ENCODE measurements at regions not wholly inside any gene's neighbourhood (a gene's known extent, or its start where the extent isn't known, plus 50 kb on each side); places are given as distances from the start of the nearest gene placed in this dataset.

DNA sequence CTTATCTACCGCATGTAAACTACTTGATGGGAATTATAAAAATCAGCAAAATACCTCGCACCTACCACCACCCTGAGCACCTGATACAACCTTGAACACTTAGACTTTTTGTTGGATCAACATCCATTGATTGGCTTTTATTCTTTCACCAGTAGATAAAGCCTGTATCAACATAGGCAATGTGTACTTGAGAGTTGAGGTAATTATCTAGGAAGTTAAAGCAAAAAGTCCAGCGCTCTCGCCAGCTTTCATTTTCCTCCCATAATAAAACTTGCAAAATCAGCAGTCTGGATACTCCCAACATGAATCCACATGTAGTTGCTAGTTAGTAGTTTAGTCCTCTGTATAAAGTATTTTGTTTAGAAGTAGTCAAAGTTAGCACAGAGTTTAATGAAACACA lies 132.0 kb upstream of the PRDM1 start:
- DNase-seq, result no peak

DNA sequence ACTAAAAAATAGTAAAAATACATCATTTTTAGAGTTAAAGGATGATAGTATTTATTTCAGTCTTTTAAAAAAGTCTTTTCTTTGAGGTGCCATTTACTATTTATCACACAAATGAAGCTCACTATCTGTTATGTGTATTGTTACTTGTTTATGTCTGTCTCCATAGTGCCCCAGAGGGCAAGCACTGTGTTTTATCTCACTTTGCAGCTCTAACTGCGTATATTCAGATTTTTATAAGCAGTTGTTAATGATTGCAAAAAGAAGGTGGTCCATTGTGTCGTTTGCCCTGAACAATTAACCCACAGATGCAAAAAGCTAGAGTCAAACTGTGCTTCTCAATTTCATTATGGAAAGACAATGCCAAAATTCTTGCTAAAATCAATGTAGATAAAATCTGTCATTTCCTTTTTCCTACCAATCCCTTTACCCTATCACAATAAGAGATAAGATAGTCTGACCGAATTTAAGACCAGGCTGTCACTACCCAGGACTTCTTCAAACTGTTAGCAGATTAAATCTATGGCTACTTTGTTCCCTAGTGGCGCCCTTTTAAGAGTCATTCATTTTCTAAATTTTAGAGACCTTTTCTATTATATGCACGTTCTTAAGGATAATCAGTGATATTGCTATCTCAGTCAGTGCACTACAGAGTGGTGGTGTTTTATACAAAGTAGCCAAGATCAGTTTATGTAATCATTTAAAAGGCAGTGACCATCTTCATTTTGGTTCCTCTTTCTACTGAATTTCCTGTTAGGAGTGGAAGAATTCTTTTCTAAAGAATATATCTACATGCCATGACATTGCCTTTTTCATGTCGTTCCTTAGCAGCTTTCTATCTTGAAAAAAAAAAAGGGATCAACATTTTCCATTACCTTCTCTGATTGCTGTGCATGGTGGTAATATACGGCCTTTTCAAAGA lies 133.1 kb upstream of the PRDM1 start:
- DNase-seq, result no peak

DNA sequence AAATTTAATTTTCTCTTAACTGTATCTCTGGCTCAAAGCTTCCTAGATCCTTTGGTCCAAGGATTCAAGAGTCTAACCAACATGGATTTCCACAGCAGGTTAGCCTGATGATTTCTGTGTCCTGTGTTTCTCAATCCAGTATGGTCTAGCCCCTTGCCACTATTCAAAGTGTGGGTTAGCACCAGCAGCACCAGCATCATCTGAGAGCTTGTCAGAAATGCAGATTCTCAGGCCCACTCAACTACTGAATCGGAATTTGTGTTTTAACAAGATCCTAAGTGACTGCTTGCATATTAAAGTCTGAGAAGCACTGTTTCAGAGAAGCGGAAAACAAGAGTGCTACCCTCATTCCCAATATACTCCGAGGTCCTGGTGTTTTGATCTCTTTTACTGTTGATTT lies 133.8 kb upstream of the PRDM1 start:
- no peak for DNase-seq

DNA sequence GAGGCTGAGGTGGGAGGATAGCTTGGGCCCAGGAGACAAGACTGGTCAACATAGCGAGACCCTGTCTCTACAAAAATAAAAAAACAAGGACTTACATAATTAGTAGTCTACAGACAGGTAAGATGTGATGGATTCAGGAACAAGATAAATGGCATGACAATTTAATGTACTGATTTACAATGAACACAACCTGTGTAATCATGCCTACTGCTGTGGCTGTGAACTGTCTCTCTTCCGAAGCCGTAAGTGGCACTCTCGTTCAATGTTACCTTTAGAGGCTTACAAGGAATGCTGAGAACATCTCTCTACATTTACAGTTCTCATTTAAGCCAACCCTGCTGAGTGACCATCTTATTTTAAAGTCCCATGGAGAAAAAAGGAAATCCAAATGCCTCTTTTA lies 134.8 kb upstream of the PRDM1 start:
- no peak for DNase-seq

DNA sequence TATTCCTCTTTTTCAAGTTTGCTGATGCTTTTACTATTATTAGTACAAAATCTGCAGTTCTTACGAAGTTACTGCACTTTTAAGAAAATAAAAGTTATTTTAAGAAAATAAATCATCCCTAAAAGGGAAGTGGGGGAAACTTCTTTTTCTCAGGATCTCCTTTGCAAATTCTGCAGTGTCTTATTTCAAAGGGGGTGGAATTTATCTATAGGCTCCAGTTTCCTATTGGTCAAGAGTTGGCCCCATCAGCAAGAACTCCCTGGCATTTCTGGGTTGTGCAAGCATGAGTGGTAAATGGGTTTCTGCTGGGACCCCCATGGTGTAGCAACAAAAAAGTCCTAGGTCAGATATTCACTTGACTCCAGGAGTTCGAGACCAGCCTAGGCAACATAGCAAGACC lies 136.3 kb upstream of the PRDM1 start:
- no peak for DNase-seq

DNA sequence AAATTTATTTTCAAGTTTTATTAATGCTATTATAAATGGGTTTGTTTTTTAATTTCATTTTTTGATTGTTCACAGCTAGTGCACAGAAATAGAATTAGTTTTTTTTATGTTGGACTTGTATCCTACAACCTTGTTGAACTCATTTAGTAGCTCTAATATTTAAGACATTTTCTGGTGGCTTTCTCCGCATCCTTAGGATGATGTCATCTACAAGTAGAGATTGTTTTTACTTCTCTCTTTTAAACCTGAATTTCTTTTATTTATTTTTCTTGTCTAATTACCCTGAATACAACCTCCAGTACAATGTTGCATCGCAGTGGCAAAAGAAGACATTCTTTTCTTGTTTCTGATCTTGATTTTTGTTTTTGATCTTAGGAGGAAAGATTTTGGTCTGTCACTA lies 142.6 kb upstream of the PRDM1 start:
- no peak for DNase-seq

DNA sequence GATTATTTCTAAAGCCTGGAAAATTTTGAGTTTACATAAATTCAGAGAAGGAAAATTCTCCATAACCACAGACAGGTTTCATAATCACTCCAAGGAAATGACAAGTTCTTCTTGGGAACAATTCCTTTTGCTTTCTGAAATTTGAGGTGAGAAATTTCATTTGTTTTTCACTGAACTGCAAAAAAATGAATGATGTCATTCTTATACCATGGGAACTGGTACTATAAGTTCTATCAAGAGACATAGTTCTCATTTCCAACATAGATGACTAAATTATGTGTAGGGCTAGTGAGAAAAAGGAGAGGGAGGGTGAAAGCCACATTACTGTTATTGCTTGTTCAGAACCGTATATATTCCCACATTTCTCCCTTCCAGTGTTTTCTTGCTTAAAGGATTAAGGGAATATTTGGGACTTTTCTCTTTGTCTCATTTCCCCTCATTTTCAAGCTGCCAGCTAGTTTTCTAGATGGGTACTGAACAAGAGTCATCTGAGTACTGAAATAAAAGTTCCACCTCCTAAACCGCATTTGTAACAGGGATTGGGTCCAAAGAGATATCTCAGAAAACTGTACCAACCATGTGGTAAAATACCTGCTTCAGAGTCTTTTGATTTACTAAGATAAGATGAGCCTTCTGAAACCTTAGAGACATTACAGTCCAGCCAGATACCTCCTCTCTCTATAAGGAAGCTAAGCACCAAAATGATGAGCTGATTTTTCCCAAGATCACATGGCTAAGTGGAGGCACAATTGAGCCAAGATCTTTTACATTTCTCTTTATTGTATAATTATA lies 144.3 kb upstream of the PRDM1 start:
- no peak for DNase-seq

DNA sequence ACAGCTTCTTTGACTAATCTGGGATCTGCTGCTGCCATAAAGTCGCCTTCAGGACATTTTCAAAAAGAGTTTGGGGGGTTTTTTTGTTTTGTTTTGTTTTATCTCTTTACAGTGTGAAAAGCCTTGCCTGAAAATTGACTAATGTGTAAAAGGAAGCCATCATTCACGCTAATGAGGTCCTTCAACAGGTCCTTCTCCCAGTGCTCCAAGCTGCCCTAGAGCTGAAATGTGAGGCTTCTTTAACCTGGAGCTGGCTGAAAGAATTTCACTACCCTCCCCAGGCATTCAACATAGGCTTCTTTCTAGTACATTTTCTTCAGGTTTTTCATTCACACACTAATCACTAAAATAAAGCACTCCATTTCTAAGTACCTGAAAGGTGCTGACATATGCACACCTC lies 145.1 kb upstream of the PRDM1 start:
- DNase-seq, result no peak

DNA sequence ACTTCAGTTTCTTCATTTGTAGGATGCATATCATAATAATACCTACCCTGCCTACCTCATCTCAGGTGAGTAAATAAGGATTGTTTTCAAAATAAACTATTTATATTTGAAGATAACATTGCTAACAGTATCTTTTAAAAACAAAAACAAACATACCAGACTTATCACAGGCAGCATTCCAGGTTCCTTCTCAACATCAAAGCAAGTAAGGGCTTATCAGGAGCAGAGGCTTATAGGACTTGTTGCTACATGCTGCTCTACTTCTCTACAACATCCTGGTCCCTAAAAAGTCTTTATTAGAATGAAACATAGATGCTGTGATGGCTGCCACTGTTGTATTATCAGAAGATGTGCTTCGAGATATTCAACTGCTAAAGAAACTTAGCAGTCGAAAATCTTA lies 149.2 kb upstream of the PRDM1 start:
- DNase-seq, result no peak

DNA sequence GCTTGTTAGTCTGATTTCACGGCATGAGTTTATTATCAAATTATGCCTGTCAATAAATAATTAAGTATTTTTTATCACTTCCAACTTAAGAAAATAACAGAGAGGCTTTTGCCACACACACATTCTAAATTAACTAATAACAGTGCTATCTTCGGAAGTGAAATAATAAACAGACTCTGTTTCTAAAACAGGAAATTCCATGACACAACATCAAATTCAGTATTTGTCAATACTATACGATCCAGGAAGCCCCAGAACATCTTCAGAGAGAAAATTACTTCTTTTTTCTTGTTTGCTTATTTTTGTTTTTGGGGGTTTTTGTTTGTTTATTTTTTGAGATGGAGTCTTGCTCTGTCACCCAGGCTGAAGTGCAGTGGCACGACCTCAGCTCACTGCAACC lies 150.7 kb upstream of the PRDM1 start:
- no peak for DNase-seq

DNA sequence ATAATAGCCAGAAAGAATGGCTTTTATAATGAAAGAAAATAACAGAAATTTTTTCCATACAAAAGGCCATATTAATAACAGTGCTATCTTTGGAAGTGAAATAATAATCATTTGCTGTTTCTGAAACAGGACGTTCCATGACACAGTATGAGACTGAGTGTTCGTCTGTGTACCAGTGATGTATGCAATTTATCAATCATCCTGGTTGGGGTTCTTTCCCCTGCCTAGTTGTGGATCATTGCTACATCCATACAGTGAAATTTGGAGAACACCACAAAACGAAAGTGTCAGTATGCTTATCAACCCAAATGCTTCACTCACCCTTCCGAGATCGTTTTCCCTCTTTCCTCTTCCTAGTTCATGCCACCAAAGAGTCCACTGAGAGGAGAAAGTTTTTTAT lies 151.4 kb upstream of the PRDM1 start:
- no peak for DNase-seq

DNA sequence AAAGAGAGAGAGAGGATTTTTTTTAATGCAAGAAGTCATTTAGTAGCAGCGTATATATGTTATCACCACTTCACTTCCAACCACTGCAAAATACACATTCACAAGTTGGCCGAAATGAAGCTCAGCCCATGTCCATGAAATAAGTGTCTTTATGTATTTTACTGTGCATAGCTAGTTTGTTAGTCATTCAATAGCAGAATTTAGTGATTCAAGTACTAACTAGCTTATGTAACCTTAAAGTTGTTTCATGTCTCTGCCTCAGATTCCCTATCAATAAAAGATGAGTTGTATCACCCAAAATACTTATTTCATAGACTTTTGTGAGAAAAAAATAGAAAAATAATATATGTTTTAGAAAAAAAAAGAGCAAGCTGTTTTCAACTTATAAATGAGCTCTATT lies 153.7 kb upstream of the PRDM1 start:
- DNase-seq, result no peak

DNA sequence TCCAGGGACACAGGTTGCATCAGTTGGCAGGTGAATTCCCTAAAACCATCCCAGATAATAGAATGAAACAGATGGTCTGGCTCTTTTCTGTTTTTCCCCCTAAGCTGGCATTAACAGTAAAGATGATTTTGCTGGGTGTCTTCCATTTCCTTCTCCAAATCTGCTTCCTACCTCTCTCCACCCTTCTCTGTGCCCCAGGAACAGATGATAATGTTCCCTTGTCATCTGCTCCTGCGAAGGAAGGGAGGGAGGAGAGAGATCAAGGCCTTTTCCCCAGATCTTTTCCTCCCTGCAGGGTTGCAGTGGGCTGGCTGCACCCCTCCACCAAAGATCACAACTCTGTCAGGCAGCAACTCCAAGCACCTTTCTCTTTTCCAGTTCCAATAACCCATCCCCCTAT lies 156.5 kb upstream of the PRDM1 start:
- DNase-seq, result no peak

DNA sequence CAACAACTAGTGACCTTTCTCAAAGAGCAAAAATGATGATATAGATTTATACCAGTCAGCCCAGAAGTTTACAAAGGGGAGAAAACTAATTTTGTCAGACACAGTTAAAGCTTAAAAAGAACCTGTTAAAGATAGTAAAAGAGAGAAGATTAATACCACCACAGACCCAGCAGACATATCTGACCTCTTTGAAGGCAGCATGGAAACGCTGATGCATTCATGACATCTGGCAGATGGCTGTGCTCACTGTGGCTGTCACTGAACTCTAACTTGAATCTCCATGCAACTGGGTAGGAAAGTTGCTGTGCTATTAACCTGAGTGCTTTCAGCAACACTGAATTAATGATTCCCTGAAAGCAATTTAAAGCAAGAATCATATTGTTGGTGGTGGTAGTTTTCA lies 159.8 kb upstream of the PRDM1 start:
- no peak for DNase-seq

DNA sequence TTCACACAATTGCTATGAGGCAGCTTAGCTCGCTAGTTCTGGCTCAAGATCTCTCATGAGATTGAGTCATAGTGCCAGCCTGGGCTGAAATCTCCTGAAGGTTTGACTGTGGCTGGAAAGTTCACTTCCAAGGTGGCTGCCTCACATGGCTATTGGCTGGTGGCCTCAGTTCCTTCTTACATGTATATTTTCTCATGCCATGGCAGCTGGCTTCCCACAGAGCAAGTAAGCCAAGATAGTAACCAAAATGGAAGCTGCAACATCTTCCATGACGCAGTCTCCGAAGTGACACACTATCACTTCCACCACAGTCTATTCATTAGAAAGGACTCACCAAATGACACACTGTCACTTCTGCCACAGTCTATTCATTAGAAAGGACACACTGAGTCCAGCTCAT lies 160.4 kb upstream of the PRDM1 start:
- DNase-seq, result no peak

DNA sequence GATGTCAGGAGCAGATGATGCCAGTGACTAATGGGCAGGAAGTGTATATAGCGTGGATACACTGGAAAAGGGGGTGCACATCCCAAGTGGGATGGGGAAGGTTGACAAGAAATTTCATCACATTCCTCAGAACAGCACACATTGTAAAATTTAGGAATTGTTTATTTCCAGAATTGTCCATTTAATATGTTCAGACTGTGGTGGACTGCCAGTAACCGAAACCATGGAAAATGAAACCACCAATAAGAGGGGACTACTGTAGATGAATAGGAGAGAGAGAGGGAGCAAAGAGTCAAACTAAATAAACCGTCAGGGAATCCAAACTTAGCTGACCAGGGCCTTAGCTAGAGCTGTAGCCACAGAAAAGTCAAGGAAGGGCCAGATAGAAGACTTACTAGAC lies 164.4 kb upstream of the PRDM1 start:
- DNase-seq, result no peak

DNA sequence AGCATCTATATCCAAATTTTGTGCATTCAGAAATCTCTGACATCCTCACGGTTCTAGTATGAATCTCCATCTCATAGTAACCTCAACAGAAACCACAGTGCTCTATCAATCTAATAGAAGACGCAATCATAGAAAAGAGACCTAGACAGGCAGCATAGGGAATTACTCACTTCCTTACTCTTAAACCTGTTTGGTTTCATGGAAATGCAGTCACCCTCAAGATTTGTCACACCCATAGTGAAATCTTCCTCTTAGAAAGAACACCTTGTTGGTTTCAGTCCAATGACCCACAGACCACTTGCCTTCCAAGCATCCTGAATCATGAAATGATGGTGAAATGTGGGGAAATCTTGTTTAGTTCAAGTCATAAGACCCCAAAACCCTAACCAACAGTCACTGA lies 166.1 kb upstream of the PRDM1 start:
- DNase-seq, result no peak

DNA sequence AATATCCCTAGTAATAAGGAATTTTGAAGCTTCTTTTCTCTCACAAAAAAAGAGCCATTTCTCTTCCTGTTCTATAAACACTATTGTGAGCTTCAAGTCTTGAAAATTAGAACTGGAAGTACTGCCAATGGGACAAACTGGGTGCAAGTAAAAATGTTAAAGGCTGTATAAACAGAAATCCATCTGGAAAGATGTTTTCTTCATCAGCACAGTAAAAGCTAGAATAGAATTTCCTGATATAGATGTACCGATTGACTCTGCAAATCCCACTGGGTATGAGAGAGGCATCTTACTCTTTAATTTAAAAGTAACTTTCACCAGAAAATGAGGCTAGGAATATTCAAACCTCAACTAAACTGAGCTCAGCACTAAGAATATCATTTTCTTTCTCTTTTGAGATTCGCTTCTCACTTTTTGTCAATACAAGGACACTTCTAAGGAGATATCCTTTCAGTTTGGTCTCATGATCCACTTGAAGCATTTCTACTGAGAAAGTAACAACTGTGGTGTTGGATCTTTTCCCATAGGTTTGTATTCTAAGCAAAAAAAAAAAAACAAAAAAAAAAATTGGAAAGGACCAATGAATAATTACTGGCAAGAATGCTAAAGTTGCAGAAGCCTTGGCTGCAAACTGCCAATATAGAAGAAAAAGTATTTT lies 169.0 kb upstream of the PRDM1 start:
- no peak for DNase-seq

DNA sequence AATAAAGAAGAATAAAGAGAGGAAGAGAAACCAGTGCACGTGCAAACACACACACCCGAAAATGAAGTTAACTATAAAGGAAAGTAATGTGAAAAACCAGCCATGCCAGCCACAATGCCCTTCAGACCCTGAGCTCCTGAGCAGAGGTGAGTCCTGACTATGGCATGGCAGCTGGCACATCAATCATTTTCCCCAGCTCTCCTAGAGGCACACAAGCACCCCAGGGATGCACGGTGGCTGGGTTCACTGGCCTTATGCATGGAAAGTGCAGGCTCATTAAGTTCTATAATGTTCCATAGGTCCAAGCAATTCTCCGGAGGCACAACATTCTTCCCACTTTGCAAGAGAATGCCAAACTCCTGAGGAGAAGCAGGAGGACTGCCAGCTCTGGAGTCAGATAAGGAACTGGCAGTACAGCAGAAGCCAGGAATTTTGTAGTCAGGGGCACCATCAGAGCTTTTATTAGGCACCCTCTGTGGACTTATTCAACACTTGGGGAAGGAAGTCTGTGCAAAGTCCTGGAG lies 175.0 kb upstream of the PRDM1 start:
- no peak for DNase-seq

DNA sequence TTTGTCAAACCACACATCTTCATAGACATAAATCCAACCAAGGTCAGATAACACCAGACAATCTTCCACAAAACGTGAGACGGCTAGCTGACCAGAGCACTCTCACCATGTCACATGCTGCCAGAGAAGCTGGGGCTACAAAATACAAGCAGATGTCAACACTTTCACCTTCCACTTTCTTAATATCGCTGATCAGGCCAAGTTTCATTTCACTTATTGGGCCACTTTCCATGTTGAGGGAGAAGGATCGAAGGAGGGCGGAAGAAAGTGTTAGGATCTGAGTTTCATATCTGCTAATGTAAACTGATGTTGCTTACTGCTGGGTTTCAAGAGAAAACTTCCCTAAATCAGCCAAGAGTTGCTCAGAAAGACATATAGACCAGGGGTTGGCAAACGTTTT lies 177.0 kb upstream of the PRDM1 start:
- DNase-seq, result no peak

DNA sequence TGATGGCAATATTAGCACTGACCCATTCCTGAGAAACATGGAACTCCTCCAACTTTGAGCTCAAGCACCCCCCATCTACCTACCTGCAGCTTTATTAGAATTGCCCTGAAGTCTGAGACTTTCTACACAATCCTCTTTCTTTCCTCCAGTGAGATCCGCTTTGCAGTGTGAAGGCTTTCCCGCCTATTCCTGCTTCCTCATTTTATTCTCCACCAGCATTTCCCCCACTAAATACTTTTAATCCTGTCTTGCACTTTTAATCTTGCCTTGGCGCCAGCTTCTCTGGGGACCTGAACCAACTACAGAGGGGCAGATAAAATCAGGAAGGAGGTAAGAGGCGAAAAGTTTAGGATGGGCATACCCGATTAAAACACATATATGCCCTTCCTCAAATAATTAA lies 178.1 kb upstream of the PRDM1 start:
- DNase-seq, result no peak

DNA sequence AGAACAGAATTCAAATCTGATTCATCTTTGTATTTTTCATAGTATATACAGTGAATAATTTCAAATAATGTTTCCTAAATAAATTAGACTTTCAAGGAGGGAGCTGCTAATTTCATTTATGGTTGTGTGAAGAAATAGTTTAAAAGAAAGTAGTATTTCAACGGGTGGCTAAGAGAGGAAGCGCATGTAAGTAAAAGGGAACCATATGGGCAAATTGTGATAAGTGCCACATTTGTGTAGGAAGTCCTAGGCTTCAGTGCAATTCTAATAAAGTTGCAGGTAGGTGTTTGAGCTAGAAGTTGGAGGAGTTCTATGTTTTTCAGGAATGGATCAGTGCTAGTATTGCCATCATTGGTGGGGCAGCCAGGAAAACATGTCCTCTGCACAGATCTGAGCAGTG lies 178.8 kb upstream of the PRDM1 start:
- no peak for DNase-seq

DNA sequence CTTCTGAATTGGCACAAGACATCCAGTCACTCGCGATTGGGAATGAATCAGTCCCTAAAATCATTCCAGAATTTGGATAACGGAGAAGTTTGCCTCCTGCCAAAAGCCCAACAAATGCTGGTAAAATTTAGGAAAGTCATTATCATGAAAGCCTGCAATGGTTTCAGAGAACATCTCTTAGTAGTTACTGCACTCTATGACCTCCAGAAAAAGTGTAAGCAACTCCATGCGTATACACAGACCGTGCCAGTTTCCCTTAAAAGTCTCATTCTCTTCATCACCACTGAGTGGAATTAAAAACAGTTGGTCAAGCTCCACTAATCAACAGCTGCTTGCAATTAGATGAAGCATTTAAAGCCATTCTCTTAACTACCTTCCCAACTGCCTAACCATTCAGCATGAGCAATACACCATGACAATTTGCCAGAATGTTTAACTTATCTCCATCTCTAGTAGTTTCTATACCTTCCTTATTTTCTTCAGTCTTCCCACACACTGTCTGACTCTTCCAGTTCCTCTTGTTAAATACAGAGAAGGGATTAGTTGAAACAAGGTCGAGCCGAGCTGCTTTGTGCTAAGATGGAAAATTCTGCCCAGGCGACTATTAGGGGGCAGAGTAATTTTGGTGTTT lies 183.6 kb upstream of the PRDM1 start:
- no peak for DNase-seq

All from GDM1 (cell line).